ENCODE measurements at regions not wholly inside any gene's neighbourhood (a gene's known extent, or its start where the extent isn't known, plus 50 kb on each side); places are given as distances from the start of the nearest gene placed in this dataset.
"Not testable (repeated sequence)": the region's sequence is repeated elsewhere in the genome, so short reads cannot be mapped to it uniquely, and the experiment has no call there.

DNA sequence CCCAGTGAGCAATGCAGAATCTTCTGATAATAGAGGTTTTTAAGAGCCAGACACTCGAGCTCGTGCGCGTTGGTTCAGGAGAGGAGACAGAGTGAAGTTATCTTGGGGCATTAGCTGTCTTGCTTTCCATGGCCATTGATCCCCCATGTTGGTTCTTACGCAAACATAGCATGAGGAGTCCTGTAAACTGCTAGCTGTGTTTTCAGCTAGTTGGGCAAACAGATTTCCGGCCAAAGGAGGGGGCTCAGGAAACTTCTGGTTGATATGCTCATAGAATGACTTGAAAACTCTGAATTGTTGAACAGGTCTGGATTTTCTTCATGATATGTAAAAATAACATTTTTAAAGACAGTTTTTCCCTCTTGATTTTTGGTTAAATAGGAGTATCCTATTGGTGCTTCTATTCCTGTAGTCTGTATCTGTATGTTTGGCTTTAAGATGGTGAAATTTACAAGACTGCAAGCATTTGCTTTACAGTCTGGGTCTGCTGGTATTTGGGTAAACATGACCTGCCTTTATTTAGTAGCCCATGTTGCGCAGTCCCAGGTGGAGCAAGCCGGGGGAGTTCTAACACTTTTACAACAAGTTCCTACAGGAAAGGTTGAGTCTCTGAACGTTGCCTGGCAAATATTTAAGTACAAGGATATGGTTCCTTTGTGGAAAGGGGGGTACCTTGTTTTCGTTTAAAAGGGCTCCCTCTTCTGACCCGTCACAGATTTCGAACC lies 218.4 kb upstream of the KCND2 start:
- DNase-seq = peak; percentile 23

GRCh38 chr7:120055300-120055699 lies 217.7 kb upstream of the KCND2 start:
- peak; percentile 63 for DNase-seq

- no peak for DNase-seq
Observed at GRCh38 chr7:120056227-120056626, 216.7 kb upstream of the KCND2 start.

- no peak for DNase-seq
Observed at GRCh38 chr7:120059641-120060040, 213.3 kb upstream of the KCND2 start.

DNA sequence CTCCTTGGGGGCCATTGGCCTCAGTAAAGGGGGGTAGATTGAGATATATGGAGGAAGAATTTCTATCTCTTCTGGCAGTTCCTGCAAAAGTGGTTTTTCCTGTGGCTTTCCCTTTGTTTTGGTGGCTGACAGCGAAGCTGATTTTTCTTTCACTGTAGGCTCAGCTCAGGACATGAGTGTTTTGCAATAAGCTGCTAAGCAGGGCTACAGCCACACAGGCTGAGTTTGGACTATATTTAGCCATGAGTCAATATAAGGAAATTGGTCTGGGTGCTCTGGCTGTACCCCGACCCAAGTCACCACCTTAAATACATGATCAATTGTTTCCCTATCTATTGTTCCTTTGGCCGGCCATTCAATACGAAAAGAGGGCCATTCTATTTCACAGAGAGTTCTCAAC lies 212.7 kb upstream of the KCND2 start:
- no peak for DNase-seq

GRCh38 chr7:120060875-120061274 lies 212.1 kb upstream of the KCND2 start:
- DNase-seq = no peak

- peak; percentile 5 for DNase-seq
Observed at GRCh38 chr7:120064565-120064964, 208.4 kb upstream of the KCND2 start.

DNA sequence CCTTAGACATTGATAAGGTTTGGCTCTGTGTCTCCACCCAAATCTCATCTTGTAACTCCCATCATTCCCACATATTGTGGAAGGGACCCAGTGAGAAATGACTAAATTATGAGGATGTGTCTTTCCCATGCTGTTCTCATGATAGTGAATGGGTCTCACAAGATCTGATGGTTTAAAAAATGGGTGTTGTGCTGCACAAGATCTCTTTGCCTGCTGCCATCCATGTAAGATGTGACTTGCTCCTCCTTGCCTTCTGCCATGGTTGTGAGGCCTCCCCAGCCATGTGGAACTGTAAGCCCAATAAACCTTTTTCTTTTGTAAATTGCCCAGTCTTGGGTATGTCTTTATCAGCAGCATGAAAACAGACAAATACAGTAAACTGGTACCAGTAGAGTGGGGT lies 206.1 kb upstream of the KCND2 start:
- not testable (repeated sequence) for DNase-seq

DNA sequence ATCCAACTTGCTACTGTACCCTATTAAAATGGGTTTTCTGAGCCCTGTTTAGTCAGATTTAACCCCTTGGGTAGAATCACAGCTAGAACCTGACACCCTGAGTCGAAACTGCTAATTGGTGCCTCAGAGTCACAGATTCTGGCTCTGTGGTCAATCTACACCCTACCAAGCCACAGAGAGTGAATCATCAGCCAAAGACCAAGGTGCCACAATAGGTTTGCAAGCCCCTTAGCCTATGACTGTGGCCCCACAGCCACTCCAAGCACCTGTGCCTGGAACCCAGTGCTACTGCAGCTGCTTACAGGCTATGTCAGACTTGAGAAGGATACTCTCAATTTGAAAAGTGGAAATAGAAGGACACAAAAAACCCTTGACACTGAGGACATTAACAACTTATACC lies 202.8 kb upstream of the KCND2 start:
- DNase-seq = no peak

GRCh38 chr7:120077777-120078176 lies 195.2 kb upstream of the KCND2 start:
- DNase-seq = no peak

- no peak for DNase-seq
Observed at GRCh38 chr7:120079022-120079421, 194.0 kb upstream of the KCND2 start.

GRCh38 chr7:120079704-120080103 lies 193.3 kb upstream of the KCND2 start:
- no peak for DNase-seq

- not testable (repeated sequence) for DNase-seq
Observed at GRCh38 chr7:120086468-120086867, 186.5 kb upstream of the KCND2 start.

DNA sequence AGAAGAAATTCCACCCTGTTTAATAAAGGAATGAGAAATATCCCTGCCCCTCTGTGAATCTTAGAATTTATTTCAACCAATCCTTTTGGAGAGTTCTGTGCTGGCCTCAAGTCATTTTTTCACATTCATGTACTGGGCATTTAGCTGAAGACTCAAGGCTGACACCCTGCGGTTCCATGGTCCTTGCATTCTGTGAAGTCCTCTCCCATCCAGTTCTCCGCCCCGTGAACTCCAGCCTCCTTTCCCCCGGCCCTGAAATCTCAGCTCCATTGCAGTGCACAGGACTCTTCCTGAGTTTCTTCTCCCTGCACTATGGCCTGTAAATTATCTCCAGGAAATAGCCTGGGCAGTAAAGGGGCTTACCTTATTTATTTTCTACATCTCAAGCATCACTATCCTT lies 183.0 kb upstream of the KCND2 start:
- no peak for DNase-seq

DNA sequence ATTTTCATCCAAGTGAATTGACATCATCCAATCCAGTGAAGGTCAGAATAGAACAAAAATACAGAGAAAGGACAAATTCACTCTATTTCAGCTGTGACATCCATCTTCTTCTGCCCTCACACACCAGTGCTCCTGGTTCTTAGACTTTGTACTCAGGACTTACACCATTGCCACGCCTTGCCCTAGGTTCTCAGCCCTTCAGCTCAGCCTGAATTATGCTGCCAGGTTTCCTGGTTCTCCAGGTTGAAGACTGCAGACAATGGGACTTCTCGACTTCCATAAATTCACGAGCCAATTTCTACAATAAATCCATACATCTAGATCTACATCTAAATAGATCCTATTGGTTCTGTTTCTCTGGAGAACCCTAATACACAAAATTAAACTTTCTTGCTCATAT lies 181.2 kb upstream of the KCND2 start:
- no peak for DNase-seq

DNA sequence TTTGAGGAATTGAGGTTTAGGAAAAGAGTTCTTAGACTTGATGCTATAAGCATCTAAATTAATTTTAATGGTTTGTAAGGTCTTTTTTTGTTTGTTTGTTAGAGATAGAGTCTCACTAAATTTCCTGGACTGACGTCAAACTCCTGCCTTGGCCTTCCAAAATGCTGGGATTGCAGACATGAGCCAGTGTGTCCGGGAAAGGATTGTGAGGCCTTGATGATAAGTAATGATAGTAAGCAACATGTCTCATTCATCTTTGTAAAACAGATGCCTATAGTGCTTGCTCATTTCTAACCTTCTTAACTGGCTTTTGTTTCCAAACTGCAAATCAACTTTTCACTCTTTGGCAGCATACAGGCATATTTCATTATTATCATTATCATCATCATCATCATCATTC lies 176.0 kb upstream of the KCND2 start:
- no peak for DNase-seq

DNA sequence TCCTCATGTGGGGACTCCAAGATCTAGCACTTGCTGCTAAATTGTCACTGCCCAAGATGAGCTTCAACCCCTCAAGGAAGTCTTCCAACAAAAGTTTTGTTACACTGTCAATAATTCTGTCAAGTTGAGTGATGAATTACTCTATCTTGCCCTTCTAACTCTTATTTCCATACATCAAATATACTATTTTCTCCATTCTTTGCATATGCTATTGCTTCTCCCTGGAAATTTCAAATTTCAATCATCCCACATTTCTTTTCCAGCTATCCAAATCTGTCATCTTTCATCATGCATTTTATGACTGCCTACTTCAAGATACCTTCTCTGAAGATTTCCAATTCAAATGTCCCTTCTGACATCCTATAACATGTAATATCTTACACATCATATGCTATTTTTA lies 175.2 kb upstream of the KCND2 start:
- DNase-seq = no peak

- no peak for DNase-seq
Observed at GRCh38 chr7:120108376-120108775, 164.6 kb upstream of the KCND2 start.

DNA sequence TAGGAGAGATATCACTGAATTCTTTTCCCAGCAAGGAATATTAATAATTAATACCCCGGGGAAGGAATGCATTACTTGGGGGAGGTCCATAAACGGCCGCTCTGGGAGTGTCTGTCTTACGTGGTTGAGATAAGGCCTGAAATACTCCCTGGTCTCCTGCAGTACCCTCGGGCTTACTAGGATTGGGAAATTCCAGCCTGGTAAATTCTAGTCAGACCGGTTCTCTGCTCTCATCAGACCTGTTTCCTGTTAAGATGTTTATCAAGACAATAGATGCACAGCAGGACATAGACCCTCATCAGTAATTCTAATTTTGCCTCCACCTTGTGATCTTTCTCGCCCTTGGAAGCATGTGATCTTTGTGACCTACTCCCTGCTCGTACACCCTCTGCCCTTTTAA lies 162.8 kb upstream of the KCND2 start:
- peak; percentile 19 for DNase-seq

GRCh38 chr7:120114626-120115025 lies 158.3 kb upstream of the KCND2 start:
- DNase-seq = no peak

DNA sequence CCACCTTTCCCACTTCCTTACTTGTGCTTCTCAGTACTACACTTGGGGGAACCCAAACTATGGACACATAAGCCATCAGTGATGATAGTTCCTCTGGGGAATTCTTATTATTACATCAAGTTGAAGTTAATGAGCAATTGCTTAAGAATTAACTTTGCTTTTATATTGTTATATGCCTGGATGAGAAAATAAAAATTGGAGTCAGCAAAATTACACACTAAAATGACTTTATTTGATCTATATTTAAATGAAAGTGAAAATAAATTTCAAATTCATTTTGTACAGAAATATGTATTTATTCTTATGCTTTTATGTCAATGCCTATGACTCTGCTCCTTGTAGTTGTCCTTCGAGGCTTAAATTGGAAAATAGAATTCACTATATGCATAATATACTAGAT lies 149.4 kb upstream of the KCND2 start:
- DNase-seq = no peak

DNA sequence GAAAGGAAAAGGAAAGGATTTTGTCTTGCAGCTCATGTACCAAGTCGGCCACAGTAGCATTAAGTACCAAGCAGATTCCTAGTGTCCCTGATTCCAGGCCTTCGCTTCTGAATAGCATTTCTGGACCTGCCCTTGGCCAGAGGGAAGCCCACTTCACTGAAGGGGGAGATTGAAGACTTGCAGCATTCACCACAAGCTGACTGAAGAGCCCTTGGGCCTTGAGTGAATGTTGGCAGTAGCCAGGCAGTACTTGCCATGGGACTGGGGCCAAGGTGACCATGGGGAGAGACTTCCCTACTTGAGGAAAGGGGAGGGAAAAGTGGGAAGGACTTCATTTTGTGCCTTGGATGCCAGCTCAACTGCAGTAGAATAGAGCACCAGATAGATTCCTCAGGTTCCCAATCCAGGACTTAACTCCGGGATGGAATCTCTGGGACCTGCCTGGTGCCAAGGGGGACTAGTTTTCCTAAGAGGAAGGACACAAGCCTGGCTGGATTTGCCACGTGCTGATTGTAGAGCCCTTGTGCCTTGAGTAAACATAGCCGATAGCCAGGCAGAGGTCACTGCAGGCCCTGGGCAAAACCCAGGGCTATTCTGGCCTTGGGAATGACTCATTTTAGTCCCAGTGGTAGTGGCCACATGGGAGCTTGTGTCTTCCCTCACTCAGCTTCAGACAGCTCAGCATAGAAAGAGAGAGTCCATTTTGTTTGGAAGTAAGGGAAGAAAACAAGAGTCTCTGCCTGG lies 141.7 kb upstream of the KCND2 start:
- DNase-seq = no peak

GRCh38 chr7:120138497-120138896 lies 134.5 kb upstream of the KCND2 start:
- DNase-seq = no peak

DNA sequence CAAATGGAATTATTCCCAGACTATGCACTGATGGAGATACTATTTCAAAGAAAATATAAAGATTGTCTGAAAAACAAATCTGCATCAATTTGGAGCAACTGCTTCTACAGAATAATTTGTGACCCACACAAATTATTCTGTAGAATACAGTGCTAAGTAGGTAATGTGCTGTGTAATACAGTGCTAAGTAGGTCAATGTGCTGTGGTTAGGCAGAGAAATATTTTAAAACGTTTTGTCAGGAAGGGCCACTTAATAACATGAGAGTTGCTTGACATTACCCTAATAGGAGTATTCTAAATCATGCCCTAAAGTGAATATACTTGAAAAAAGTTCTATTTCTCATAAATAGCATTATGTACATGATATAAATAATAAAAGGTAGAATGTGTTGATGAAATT lies 116.5 kb upstream of the KCND2 start:
- DNase-seq = no peak

DNA sequence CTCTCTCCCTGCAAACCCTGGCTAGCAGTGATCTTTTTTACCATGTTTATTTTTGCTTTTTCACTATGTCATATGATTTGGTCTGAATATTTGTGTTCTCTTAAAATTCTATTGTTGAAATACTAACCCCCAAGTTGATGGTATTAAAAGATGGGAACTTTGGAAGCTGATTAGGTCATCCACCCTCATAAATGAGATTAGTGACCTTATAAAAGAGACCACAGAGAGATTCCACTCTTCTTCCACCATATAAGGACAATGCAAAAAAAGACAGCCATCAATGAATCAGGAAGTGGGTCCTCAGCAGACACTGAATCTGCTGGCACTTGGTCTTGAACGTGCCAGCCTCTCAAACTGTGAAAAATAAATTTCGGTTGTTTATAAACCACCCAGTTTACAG lies 112.8 kb upstream of the KCND2 start:
- DNase-seq = no peak

Data from NCI-H226 (cell line).